CD4-positive, alpha-beta T cell (primary cell): ENCODE measurements at regions not wholly inside any gene's neighbourhood (a gene's known extent, or its start where the extent isn't known, plus 50 kb on each side); places are given as distances from the start of the nearest gene placed in this dataset.

Source experiments
- ATAC-seq: fragments of 200-7000 bp; cut with Tn5 transposase; one replicate; pipeline ENCODE4 v1.10.0; 2022; ENCODE audit warnings: mild to moderate bottlenecking; ENCODE audit not compliant: poor library complexity
- CTCF ChIA-PET: fragments of 350-600 bp; sonication (Branson Sonifier 250); formaldehyde crosslinking; loops from one replicate; lab custom pipeline; 2021; ENCODE audit warnings: antibody characterized with exemption, inconsistent platforms; lab: Charles Lee
- POLR2A ChIA-PET: fragments of 350-600 bp; sonication (Branson Sonifier 250); formaldehyde crosslinking; loops from one replicate; lab custom pipeline; 2021; ENCODE audit warnings: antibody characterized with exemption, inconsistent platforms; lab: Charles Lee
- DNase-seq, 14 experiments: peaks; one replicate each; pipeline ENCODE4 v3.0.0-alpha.2; 2013 to 2020; ENCODE audit warnings: mixed read lengths in 2 of 14
- H3K27ac ChIP-seq, 2 donors: one replicate each; pipeline versions ENCODE4 v1.5.1 to v1.7.0; 2013; ENCODE audit warnings: low read length in 2 of 2, low read depth in 1 of 2, mild to moderate bottlenecking in 1 of 2
- H3K27me3 ChIP-seq, 2 experiments: 1 replicate in 1 of 2; 2 replicates in 1 of 2; pipeline versions ENCODE4 v1.6.1 to v1.7.0; 2013; ENCODE audit warnings: low read length in 2 of 2, control low read depth in 1 of 2, mild to moderate bottlenecking in 1 of 2, moderate library complexity in 1 of 2; ENCODE audit not compliant: insufficient read depth in 2 of 2, control insufficient read depth in 1 of 2
- H3K36me3 ChIP-seq: one replicate; pipeline ENCODE4 v1.6.1; 2013; ENCODE audit warnings: low read length, control low read depth; ENCODE audit not compliant: insufficient read depth
- H3K4me1 ChIP-seq: one replicate; pipeline ENCODE4 v1.6.1; 2013; ENCODE audit warnings: low read length, control low read depth; ENCODE audit not compliant: insufficient read depth
- H3K4me3 ChIP-seq: one replicate; pipeline ENCODE4 v1.5.1; 2013; ENCODE audit warnings: mild to moderate bottlenecking, low read length, moderate library complexity
- H3K9me3 ChIP-seq, 2 experiments: 1 replicate in 1 of 2; 2 replicates in 1 of 2; pipeline versions ENCODE4 v1.6.1 to v1.7.0; 2013; ENCODE audit warnings: low read length in 2 of 2, mild to moderate bottlenecking in 2 of 2, control low read depth in 1 of 2, moderate library complexity in 1 of 2; ENCODE audit not compliant: control insufficient read depth in 1 of 2, insufficient read depth in 1 of 2
- H3K27ac Mint-ChIP-seq: one replicate; pipeline ENCODE4 v1.8.0; 2020; ENCODE audit warnings: mixed read lengths
- H3K27me3 Mint-ChIP-seq: one replicate; pipeline ENCODE4 v1.8.0; 2021; ENCODE audit warnings: mixed read lengths
- H3K36me3 Mint-ChIP-seq: one replicate; pipeline ENCODE4 v1.8.0; 2021; ENCODE audit warnings: low read depth, mixed read lengths
- H3K4me1 Mint-ChIP-seq: one replicate; pipeline ENCODE4 v1.8.0; 2021; ENCODE audit warnings: low read depth, mixed read lengths
- H3K4me3 Mint-ChIP-seq: one replicate; pipeline ENCODE4 v1.8.0; 2020; ENCODE audit warnings: mild to moderate bottlenecking, mixed read lengths
- H3K9me3 Mint-ChIP-seq: one replicate; pipeline ENCODE4 v1.8.0; 2020; ENCODE audit warnings: mixed read lengths
- CTCF ChIP-seq: fragments of 200-600 bp; IDR thresholded peaks from one replicate; pipeline ENCODE4 v1.8.0; 2022; ENCODE audit warnings: antibody characterized with exemption, mild to moderate bottlenecking
- intact Hi-C, 2 experiments: fragments of 100-400 bp; cut with DNase I in 1 of 2; cut with micrococcal nuclease in 1 of 2; formaldehyde crosslinking; loops; one replicate each; pipeline versions ENCODE4 v1.15.1 to v1.9.0; 2023 to 2025; cut with DNase I, micrococcal nuclease

- peaks cover 10% of the 10 kb centered on the region for H3K36me3 Mint-ChIP-seq
- ATAC-seq (no peak), DNase-seq (no peak)
- peak overlapping the region; percentile 74 for H3K27ac Mint-ChIP-seq
- peaks cover 6% of the 10 kb centered on the region for H3K4me1 Mint-ChIP-seq
- H3K9me3 ChIP-seq = no peaks in the 10 kb centered on the region
- no peaks in the 10 kb centered on the region for H3K27me3 Mint-ChIP-seq
- peak; percentile 52 for TF ChIP-seq CTCF
- H3K36me3 ChIP-seq = no peaks in the 10 kb centered on the region
- no peaks in the 10 kb centered on the region for H3K9me3 Mint-ChIP-seq
- intact Hi-C loops = loop anchor here (1.0 to 10.0 kb wide), 5 partner anchors 86 to 666 kb away; partner anchors contain the start of genes BDH2 (in 1 of the 2), SLC39A8 (in 1 of the 2) and UBE2D3 (in 1 of the 2)
- peak overlapping the region; percentile 87 for H3K4me3 Mint-ChIP-seq
- ChIA-PET CTCF (interaction anchor here (0.9 to 1.6 kb wide), 6 partner anchors 42 to 668 kb away, joined by 3 to 6 read pairs (median 4); partner anchors contain the start of gene UBE2D3), POLR2A (interaction anchor here (0.9 to 1.8 kb wide), 4 partner anchors 87 to 645 kb away, joined by 3 to 12 read pairs (median 6); partner anchors contain the start of genes SLC39A8, SLC9B2 and UBE2D3)
- H3K4me1 ChIP-seq = no peaks in the 10 kb centered on the region
- H3K27ac ChIP-seq = peak overlapping the region in 1 of 2 donors; percentile 29
- H3K4me3 ChIP-seq = peak overlapping the region; percentile 66
- H3K27me3 ChIP-seq = no peaks in the 10 kb centered on the region
Measured at GRCh38 chr4:102431608-102431961, 69.6 kb upstream of the NFKB1 start.

GRCh38 chr4:102437111-102437510 lies 64.0 kb upstream of the NFKB1 start:
- Histone ChIP-seq H3K27ac (no peak overlapping the region), H3K36me3 (no peaks in the 10 kb centered on the region), H3K4me1 (no peaks in the 10 kb centered on the region), H3K4me3 (no peak overlapping the region), H3K27me3 (no peaks in the 10 kb centered on the region), H3K9me3 (no peaks in the 10 kb centered on the region)
- Mint-ChIP-seq H3K27ac (no peak overlapping the region), H3K27me3 (no peaks in the 10 kb centered on the region), H3K36me3 (no peaks in the 10 kb centered on the region), H3K4me3 (no peak overlapping the region), H3K9me3 (no peaks in the 10 kb centered on the region), H3K4me1 (no peaks in the 10 kb centered on the region)
- intact Hi-C loops = loop anchor here in 1 of 2 experiments (10.0 kb wide), 1 partner anchor 388 kb away; the partner anchor contains the start of gene UBE2D3
- ChIA-PET POLR2A (no interaction called here), CTCF (no interaction called here)
- DNase-seq (no peak), ATAC-seq (no peak)
- TF ChIP-seq CTCF = no peak

- Mint-ChIP-seq H3K27me3 (no peaks in the 10 kb centered on the region), H3K4me3 (no peak overlapping the region), H3K36me3 (no peaks in the 10 kb centered on the region), H3K9me3 (no peaks in the 10 kb centered on the region), H3K4me1 (no peaks in the 10 kb centered on the region), H3K27ac (no peak overlapping the region)
- H3K27ac ChIP-seq = no peak overlapping the region
- H3K4me1 ChIP-seq = no peaks in the 10 kb centered on the region
- H3K36me3 ChIP-seq = no peaks in the 10 kb centered on the region
- no peaks in the 10 kb centered on the region for H3K9me3 ChIP-seq
- intact Hi-C loops = loop anchor here in 1 of 2 experiments (10.0 kb wide), 1 partner anchor 386 kb away; the partner anchor contains the start of gene UBE2D3
- ChIA-PET POLR2A (no interaction called here), CTCF (no interaction called here)
- no peak for DNase-seq
- H3K4me3 ChIP-seq = no peak overlapping the region
- no peak for ATAC-seq
- H3K27me3 ChIP-seq = no peaks in the 10 kb centered on the region
- TF ChIP-seq CTCF = no peak
Measured at GRCh38 chr4:102438396-102439235, 62.5 kb upstream of the NFKB1 start.
